B cell (primary cell): ENCODE measurements at regions not wholly inside any gene's neighbourhood (a gene's known extent, or its start where the extent isn't known, plus 50 kb on each side); places are given as distances from the start of the nearest gene placed in this dataset.

Experiments
- ATAC-seq: fragments of 200-7000 bp; cut with Tn5 transposase; one replicate; pipeline ENCODE4 v1.10.0; 2021; ENCODE audit warnings: low read depth, mild to moderate bottlenecking, moderate number of reproducible peaks, moderate library complexity
- CTCF ChIA-PET: fragments of 350-600 bp; sonication (Branson Sonifier 250); formaldehyde crosslinking; loops from one replicate; lab custom pipeline; 2021; ENCODE audit warnings: antibody characterized with exemption, inconsistent platforms; lab: Charles Lee
- POLR2A ChIA-PET: fragments of 350-600 bp; sonication (Branson Sonifier 250); formaldehyde crosslinking; loops from one replicate; lab custom pipeline; 2021; ENCODE audit warnings: antibody characterized with exemption; lab: Charles Lee
- DNase-seq: peaks from one replicate; pipeline ENCODE4 v3.0.0; 2013
- H2AFZ ChIP-seq: 2 replicates; pipeline ENCODE4 v1.6.1; 2012; ENCODE audit warnings: mild to moderate bottlenecking, low read depth, low read length; ENCODE audit not compliant: insufficient read depth, poor library complexity, severe bottlenecking
- H3K27ac ChIP-seq, 2 donors: 1 replicate in 1 of 2; 2 replicates in 1 of 2; pipeline ENCODE4 v1.5.1; 2012 to 2013; ENCODE audit warnings: low read length in 2 of 2, mild to moderate bottlenecking in 2 of 2, moderate library complexity in 1 of 2
- H3K27me3 ChIP-seq, 4 experiments: fragments of 200-600 bp in 1 of 4; sonication (generic) in 1 of 4; replicated peaks in 1 of 4; 1 replicate in 2 of 4; 2 replicates in 2 of 4; pipeline versions ENCODE4 v1.6.1 to v1.7.0; 2013 to 2016; ENCODE audit warnings: low read length in 3 of 4, mild to moderate bottlenecking in 2 of 4, mixed read lengths in 1 of 4, moderate library complexity in 1 of 4; ENCODE audit not compliant: insufficient read depth in 4 of 4, control insufficient read depth in 3 of 4; ENCODE audit errors: control extremely low read depth in 1 of 4
- H3K36me3 ChIP-seq, 2 experiments: replicated peaks in 1 of 2; 1 replicate in 1 of 2; 2 replicates in 1 of 2; pipeline versions ENCODE4 v1.6.1 to v1.7.1; 2013; ENCODE audit warnings: low read length in 1 of 2; ENCODE audit not compliant: insufficient read depth in 2 of 2, control insufficient read depth in 1 of 2; ENCODE audit errors: control extremely low read depth in 1 of 2, extremely low read depth in 1 of 2
- H3K4me1 ChIP-seq, 2 donors: fragments of 200-600 bp in 1 of 2; sonication (generic) in 1 of 2; 1 replicate in 1 of 2; 2 replicates in 1 of 2; pipeline versions ENCODE4 v1.5.1 to v1.6.1; 2013 to 2017; ENCODE audit warnings: low read length in 2 of 2; ENCODE audit not compliant: control insufficient read depth in 2 of 2, insufficient read depth in 2 of 2
- H3K4me2 ChIP-seq: replicated peaks from 2 replicates; pipeline ENCODE3; 2012; ENCODE audit warnings: mild to moderate bottlenecking, low read depth, low read length; ENCODE audit not compliant: poor library complexity, severe bottlenecking
- H3K4me3 ChIP-seq, 5 experiments: fragments of 200-600 bp in 1 of 5; sonication (generic) in 1 of 5; 1 replicate in 3 of 5; 2 replicates in 2 of 5; pipeline versions ENCODE4 v1.5.1 to v1.7.0; 2011 to 2016; ENCODE audit warnings: low read length in 4 of 5, mild to moderate bottlenecking in 4 of 5, low read depth in 2 of 5, control low read depth in 1 of 5, moderate library complexity in 1 of 5; ENCODE audit not compliant: insufficient read depth in 1 of 5; ENCODE audit errors: control extremely low read depth in 1 of 5, extremely low read depth in 1 of 5
- H3K79me2 ChIP-seq: fragments of 200-600 bp; sonication (generic); one replicate; pipeline ENCODE4 v1.6.0; 2016; ENCODE audit warnings: low read length; ENCODE audit not compliant: control insufficient read depth, insufficient read depth
- H3K9ac ChIP-seq: fragments of 200-600 bp; sonication (generic); 2 replicates; pipeline ENCODE4 v1.6.1; 2017; ENCODE audit warnings: mild to moderate bottlenecking, low read length, moderate library complexity
- H3K9me3 ChIP-seq, 3 donors: one replicate each; pipeline versions ENCODE4 v1.6.1 to v1.7.1; 2013; ENCODE audit warnings: low read length in 2 of 3; ENCODE audit not compliant: control insufficient read depth in 2 of 3, insufficient read depth in 1 of 3; ENCODE audit errors: control extremely low read depth in 1 of 3
- H4K20me1 ChIP-seq: 2 replicates; pipeline ENCODE4 v1.6.0; 2012; ENCODE audit warnings: mild to moderate bottlenecking, low read length; ENCODE audit not compliant: insufficient read depth, control insufficient read depth, poor library complexity, severe bottlenecking
- H3K27ac Mint-ChIP-seq: one replicate; pipeline ENCODE4 v1.8.0; 2021; ENCODE audit warnings: mixed read lengths
- H3K27me3 Mint-ChIP-seq: one replicate; pipeline ENCODE4 v1.8.0; 2021; ENCODE audit warnings: mixed read lengths
- H3K4me1 Mint-ChIP-seq: one replicate; pipeline ENCODE4 v1.8.0; 2021; ENCODE audit warnings: mixed read lengths
- H3K4me3 Mint-ChIP-seq: one replicate; pipeline ENCODE4 v1.8.0; 2021; ENCODE audit warnings: mixed read lengths
- H3K9me3 Mint-ChIP-seq: one replicate; pipeline ENCODE4 v1.8.0; 2022; ENCODE audit warnings: mixed read lengths; ENCODE audit not compliant: insufficient read depth
- EZH2 ChIP-seq: IDR thresholded peaks from 2 replicates; pipeline ENCODE4 v1.6.1; 2012; ENCODE audit warnings: borderline replicate concordance, low read depth, mild to moderate bottlenecking, moderate library complexity, low read length; ENCODE audit not compliant: insufficient read depth, poor library complexity, severe bottlenecking
- WGBS: methylation state at CpG from one replicate; pipeline ENCODE4 v1.1.5; 2013; ENCODE audit warnings: missing lambda C conversion rate; ENCODE audit not compliant: insufficient coverage; 5-methylcytosine and 5-hydroxymethylcytosine counted together
- intact Hi-C: fragments of 100-400 bp; cut with micrococcal nuclease; formaldehyde crosslinking; loops from one replicate; pipeline ENCODE4 v1.10.0; 2022
- TF ChIP-seq, protein P1 (sequence below): fragments of 200-600 bp; IDR thresholded peaks from one replicate; pipeline ENCODE4 v1.8.0; 2022; ENCODE audit warnings: antibody characterized with exemption, mild to moderate bottlenecking

DNA sequence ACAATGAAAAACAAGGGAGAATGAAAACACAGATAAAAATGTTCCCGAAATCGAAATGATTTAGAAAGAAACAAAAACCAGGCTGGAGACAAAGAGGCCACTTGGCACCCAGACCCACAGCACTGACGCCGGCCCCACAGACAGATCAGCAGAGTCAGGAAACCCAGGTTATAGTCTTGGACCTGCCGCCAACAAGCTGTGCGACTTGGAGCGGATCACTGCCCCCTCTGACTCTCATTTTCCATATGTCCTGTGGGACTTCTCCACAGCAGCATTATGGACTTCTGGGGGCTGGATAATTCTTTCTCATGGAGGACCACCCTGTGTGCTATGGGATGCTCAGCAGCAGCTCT, 72.4 kb downstream of the MATN1 start:
- Mint-ChIP-seq H3K27ac (no peak overlapping the region), H3K27me3 (peaks cover 35% of the 10 kb centered on the region), H3K4me3 (no peak overlapping the region), H3K9me3 (no peaks in the 10 kb centered on the region), H3K4me1 (no peaks in the 10 kb centered on the region)
- H3K9me3 ChIP-seq, result peaks cover 0 to 8% (median 0%) of the 10 kb centered on the region in 3 donors
- no peaks in the 10 kb centered on the region for H3K36me3 ChIP-seq
- POLR2A ChIA-PET, result no interaction called here
- H3K79me2 ChIP-seq, result no peaks in the 10 kb centered on the region
- DNase-seq (no peak), ATAC-seq (no peak)
- no peak overlapping the region for H3K9ac ChIP-seq
- H3K27ac ChIP-seq, result no peak overlapping the region
- WGBS, result 76% methylated on average over 7 of the region's 7 CpGs
- no peak for TF ChIP-seq EZH2
- TF ChIP-seq, protein P1, sequence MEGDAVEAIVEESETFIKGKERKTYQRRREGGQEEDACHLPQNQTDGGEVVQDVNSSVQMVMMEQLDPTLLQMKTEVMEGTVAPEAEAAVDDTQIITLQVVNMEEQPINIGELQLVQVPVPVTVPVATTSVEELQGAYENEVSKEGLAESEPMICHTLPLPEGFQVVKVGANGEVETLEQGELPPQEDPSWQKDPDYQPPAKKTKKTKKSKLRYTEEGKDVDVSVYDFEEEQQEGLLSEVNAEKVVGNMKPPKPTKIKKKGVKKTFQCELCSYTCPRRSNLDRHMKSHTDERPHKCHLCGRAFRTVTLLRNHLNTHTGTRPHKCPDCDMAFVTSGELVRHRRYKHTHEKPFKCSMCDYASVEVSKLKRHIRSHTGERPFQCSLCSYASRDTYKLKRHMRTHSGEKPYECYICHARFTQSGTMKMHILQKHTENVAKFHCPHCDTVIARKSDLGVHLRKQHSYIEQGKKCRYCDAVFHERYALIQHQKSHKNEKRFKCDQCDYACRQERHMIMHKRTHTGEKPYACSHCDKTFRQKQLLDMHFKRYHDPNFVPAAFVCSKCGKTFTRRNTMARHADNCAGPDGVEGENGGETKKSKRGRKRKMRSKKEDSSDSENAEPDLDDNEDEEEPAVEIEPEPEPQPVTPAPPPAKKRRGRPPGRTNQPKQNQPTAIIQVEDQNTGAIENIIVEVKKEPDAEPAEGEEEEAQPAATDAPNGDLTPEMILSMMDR, result no peak
- H3K4me3 ChIP-seq, result no peak overlapping the region
- intact Hi-C loops, result no loop called here
- no peak overlapping the region for H2AFZ ChIP-seq
- H3K4me1 ChIP-seq, result no peaks in the 10 kb centered on the region
- H4K20me1 ChIP-seq, result no peaks in the 10 kb centered on the region
- H3K4me2 ChIP-seq, result no peak overlapping the region
- H3K27me3 ChIP-seq, result peaks cover 0 to 21% (median 0%) of the 10 kb centered on the region in 4 experiments
- CTCF ChIA-PET, result no interaction called here

DNA sequence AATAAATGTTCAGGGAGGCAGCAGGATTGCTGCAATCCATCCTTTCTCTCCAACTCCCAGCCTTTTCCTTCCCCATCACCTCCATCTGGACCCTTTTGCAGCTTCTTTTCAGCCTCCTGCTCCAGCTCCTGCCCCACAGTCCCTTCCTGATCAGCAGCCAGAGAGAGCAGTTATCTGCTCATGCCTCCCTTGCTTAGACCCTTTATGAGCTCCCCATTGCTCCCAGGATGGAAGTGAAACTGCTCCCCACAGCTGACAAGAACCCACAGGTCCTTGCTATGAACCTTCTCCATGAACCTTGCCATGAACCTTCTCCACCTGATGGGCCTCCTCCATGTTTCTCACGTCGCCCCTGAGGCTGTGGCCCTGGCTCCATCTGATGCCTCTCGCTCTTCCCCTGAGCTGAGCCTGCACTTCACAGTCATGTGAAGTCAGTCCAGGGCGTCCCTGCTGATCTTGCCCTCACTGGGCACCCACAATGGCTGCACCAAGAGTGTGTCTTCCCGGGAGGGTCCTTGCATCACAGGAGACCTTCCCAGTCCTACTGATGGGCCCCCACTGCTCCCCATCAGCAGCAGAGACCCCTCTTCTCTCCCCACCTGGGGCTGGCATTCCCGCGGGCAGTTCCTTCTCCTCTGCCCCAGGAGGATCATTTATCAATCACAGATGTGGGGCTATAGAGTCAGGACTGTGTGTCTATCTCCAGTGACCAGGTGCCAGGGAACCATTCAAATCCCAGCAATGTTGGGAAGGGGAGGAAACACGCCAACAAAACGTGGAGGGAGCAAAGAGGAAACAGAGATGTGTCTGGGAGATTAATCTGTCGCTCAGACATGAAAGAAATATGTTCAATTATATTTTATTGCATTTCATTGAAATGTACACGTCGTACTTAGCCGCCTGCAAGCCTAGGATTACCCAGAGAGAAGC, 73.1 kb downstream of the MATN1 start:
- no peaks in the 10 kb centered on the region for H3K4me1 ChIP-seq
- H3K27ac Mint-ChIP-seq, result no peak overlapping the region
- intact Hi-C loops, result no loop called here
- no peak overlapping the region for H3K4me3 ChIP-seq
- peaks cover 0 to 2% (median 0%) of the 10 kb centered on the region in 3 donors for H3K9me3 ChIP-seq
- H2AFZ ChIP-seq, result no peak overlapping the region
- peaks cover 0 to 25% (median 0%) of the 10 kb centered on the region in 4 experiments for H3K27me3 ChIP-seq
- no peaks in the 10 kb centered on the region for H3K36me3 ChIP-seq
- H4K20me1 ChIP-seq, result no peaks in the 10 kb centered on the region
- H3K27ac ChIP-seq, result no peak overlapping the region
- no peaks in the 10 kb centered on the region for H3K4me1 Mint-ChIP-seq
- no peak overlapping the region for H3K4me2 ChIP-seq
- H3K4me3 Mint-ChIP-seq, result no peak overlapping the region
- H3K9me3 Mint-ChIP-seq, result no peaks in the 10 kb centered on the region
- no peaks in the 10 kb centered on the region for H3K79me2 ChIP-seq
- no peak for ATAC-seq
- ChIA-PET POLR2A (no interaction called here), CTCF (no interaction called here)
- TF ChIP-seq, protein P1, result no peak
- TF ChIP-seq EZH2, result no peak
- H3K27me3 Mint-ChIP-seq, result peaks cover 41% of the 10 kb centered on the region
- 66% methylated on average over 8 of the region's 13 CpGs for WGBS
- DNase-seq, result no peak
- H3K9ac ChIP-seq, result no peak overlapping the region
